HG03460 (cell line): ENCODE measurements at regions not wholly inside any gene's neighbourhood (a gene's known extent, or its start where the extent isn't known, plus 50 kb on each side); places are given as distances from the start of the nearest gene placed in this dataset.

Experiments used
- ATAC-seq: cut with Tn5 transposase; IDR thresholded peaks from one replicate; pipeline ENCODE4 v1.9.1; 2021; ENCODE audit not compliant: unreplicated experiment

GRCh38 chr18:78699499-78699898, 280.1 kb upstream of the SALL3 start:
- no peak for ATAC-seq

GRCh38 chr18:78701771-78702396, 277.7 kb upstream of the SALL3 start:
- ATAC-seq: no peak

GRCh38 chr18:78703291-78703690, 276.3 kb upstream of the SALL3 start:
- ATAC-seq: no peak

DNA sequence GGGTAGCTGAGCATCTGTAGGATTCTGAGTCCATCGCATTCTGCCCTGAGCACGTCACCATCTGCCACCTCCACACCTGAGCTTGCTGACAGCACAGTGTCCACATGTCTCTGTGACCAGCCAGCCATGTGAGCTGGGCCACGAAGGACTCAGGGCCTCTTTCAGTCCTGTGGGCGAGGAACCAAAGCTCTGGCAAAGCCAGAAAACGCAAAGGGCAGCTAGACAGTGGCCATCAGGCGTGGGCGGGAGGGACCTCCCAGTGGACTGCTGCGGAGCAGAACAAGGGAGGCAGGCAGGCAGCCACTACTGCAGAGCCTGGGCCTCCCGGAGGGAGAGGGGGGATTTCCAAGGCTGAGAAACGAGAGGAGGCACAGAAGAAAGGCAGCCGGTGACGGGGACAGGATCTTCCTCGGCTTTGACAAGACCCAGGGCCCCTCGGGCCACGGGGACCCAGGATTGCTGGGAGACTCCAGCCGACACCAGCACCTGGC, 274.6 kb upstream of the SALL3 start:
- ATAC-seq: no peak

DNA sequence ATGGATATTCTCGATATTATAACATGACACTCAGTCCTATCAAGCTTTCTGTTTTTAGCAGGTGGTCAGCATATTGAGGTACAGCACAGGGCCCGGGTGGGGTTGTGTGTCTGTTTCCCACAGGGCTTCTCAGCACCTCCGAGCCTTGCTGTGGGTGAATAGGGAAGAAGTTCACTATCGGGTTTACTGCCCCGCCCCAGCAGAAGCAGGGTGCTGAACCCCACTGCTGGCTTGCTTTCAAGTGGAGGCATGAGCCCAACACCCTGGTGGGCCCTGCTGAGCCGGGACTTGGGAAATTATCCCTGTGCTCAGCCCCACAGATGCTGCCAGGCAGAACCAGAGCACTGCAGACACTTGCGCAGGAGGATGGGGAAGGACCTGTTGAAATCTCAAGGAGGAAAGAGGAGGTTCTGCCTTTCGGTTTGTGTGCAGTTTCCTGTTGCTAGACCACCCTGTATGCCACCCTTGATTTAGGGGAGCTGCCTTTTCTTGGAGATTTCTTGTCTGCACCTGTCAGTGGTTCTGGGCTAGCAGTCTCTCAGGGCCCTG, 270.3 kb upstream of the SALL3 start:
- no peak for ATAC-seq

DNA sequence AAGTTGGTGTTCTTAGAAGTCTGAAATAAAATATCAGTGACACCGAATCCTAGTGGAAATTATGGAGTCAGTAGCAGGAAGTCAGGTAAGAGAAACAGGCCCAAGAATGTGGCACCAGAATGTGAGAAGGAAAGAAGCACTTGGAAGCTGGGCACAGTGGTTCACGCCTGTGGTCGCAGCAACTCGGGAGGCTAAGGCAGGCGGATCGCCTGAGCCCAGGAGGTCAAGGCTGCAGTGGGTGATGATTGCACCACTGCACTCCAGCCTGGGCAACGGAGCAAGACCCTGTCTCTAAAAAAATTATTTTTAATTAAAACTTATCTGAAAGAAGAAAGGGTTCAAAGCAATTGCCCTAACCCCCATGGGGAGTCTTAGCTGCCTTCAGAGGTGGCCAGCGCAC, 268.3 kb upstream of the SALL3 start:
- ATAC-seq: no peak

DNA sequence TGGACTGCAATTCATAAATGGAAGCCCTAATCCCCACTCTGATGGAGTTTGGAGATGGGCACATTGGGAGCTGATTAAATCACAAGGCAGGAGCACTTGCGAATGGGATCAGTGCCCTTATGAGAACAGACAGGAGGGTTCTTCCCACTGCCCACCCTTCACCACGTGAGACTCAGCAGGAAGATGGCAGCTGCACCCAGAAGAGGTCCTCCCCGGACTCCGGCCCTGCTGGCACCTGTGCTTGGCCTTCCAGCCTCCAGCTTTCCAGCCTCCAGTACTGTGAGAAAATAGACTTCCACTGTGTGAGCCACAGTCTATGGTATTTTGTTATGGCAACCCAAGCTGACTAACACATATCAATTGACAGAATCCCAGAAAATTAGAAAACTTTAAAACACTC, 267.6 kb upstream of the SALL3 start:
- no peak for ATAC-seq

DNA sequence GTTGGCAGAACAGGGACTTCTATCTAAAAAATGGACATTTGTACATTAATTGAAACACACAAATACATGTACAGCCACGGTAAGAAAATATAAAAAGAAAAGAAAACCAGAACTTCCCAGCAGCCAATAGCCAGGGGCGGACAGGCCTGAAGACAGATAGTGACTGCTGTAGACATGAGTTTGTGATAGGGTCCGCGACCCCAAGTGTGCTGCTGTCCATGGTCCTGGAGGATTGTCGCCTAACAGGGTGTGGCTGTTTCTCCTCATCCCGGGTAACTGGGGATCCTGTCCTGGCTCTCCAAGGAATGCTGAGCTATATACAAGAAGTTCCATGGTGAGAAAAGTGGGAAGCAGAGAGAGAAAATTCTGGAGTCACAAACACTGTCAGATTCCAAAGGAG, 266.5 kb upstream of the SALL3 start:
- ATAC-seq: no peak

DNA sequence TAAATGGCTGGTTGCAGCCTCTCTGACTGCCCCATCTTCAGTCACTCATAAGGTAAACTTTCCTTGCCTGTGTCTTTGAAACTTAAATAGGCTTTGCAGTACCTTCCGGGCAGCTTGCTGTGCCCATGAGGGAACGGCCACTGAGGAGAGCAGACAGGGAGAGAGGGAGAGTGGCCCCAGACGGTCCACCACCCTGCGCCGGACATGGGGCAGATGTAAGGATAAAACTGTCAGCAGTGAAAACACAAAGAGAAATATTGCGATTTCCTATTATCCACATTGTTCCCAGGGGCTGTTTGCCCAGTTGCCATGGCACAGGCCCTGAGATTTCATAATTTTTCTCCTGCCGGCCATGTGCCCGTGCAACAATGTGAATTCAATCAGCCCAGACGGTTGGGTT, 265.9 kb upstream of the SALL3 start:
- ATAC-seq: no peak

GRCh38 chr18:78716022-78716421, 263.6 kb upstream of the SALL3 start:
- ATAC-seq: no peak

DNA sequence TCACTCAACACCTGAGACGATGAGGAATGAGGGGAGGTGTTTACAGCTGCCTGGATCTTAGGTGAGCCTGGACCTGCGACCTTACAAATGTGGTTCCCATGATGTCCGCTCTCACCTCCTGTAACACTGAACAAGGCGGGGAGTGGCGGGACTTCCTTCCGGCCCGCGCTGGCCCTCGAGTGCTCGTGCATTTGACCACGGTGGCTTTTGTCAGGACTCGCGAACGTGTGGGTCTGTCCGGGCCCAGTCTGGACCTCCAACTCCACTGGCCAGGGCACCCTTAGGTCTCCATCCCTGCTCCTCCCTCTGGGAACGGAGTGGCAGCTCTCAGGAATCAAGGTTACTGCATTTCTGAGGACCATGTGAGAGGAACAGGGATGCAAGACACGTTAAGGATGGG, 263.0 kb upstream of the SALL3 start:
- no peak for ATAC-seq

DNA sequence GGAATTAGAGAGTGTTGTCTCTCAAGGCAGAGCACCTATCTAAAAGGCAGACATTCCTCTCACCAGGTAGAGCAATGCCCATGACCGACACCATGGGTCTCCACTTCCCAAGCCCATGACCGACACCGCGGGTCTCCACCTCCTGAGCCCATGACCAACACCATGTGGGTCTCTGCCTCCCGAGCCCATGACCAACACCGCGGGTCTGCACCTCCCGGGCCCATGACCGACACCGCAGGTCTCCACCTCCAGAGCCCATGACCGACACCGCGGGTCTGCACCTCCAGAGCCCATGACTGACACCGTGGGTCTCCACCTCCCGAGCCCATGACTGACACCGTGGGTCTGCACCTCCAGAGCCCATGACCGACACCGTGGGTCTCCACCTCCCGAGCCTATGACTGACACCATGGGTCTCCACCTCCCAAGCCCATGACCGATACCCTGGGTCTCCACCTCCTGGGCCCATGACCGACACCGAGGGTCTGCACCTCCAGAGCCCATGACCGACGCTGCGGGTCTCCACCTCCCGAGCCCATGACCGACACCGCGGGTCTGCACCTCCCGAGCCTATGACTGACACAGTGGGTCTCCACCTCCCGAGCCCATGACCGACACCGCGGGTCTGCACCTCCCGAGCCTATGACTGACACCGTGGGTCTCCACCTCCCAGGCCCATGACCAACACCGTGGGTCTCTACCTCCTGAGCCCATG, 262.4 kb upstream of the SALL3 start:
- no peak for ATAC-seq

DNA sequence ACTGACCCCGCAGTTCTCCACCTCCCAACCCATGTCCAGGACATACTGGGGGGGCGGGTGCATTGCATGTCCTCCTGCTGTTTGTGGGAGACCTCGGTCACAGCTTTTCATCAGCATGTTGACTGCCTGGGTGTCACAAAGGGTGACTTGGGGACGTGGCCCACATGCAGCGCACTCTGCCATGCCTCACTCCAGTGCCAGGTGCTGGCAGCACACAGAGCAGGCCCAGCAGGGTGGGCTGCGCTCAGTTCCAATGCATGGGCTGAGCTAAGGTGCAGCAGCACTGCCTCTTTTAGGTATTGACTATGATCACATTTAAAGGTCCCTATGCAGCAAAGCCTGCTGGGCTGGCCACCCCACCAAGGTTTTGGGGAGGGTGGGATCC, 261.9 kb upstream of the SALL3 start:
- ATAC-seq: no peak

- ATAC-seq: no peak
These were observed 259.8 kb upstream of the SALL3 start for GRCh38 chr18:78719821-78720220.

- no peak for ATAC-seq
These were observed 259.0 kb upstream of the SALL3 start for GRCh38 chr18:78720456-78721237.

DNA sequence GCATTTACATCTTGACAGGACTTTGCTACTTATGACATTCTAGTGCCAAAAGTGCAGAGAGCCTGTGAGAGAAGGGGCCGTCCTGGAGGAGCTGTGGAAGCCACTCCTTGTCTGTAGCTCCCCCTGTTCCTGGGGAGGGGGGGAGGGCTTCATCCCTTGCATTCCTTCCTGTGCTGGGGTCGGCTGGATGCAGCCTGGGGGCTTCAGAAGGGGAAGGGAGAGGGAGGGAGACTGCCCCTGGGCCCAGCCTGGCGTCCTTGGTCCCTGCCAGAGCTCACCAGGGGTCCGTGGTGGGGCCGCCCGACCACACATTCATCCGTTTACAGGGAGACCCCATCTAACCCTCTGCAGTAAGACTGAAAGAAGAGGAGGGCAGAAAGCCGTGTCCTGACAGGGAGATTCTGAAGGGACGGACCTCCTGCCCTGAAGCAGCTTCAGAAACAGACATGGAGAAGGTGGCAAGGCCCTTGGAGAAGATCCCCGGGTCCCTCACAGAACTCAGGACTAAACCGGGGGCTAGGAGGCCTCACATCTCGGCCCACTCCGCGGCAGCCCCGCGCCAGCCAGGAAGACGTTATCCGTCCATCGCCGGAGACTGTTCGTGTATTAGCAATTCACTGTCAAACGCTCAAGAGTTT, 258.3 kb upstream of the SALL3 start:
- no peak for ATAC-seq

GRCh38 chr18:78721981-78722380, 257.6 kb upstream of the SALL3 start:
- no peak for ATAC-seq

DNA sequence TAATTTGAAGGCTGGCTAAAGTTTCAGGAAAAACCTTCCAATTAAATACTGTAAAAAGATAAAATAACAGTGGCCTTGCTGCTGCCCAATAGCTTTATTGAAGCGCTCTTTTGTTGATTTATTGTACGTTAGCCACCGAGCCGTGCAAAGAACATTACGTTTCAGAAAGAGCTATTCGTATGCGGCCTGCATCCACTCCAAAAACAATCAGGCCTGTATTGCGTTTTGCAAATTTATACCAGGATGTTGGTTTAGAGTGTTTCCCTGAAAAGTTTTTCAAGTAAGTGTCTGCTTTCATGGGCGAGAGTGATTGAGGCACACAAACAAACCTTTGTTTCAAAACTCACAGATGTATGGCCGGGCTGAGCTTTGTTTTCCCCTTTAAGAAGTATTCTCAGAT, 257.2 kb upstream of the SALL3 start:
- no peak for ATAC-seq

- no peak for ATAC-seq
These were observed 256.5 kb upstream of the SALL3 start for GRCh38 chr18:78722929-78723710.

DNA sequence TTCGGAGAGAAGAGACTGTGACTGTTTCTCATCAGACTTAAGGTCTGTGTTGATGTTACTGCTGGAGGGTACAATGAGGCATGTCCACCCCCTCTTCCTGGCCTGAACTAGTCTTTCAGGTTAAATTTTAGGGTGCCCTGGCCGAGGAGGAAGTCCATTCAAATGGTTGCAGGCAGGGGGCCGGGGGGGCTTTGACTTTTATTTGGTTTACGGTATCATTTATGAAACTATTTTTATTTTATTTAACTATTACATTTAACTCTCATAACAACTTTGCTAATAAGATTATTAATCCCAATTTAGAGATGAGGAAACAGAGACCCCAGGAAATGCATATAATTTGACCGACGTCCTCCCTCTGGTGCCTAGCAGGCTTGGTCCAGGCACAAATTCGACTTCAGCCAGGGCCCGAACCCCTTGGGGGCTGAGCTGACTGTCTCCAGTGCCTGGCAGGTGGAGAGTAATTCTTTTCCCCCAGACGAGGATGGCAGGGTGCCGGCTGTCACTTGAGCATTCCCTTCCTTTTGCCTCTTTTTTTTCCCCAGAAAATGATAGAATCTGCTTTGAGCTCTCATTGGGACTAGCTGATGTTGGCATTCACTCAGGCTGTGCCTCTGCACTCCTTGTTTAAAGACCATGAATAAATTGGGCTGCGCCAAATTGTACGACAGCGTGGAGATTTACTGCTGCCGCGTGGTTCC, 255.3 kb upstream of the SALL3 start:
- ATAC-seq: no peak
